Endothelial cell of umbilical vein (primary cell): ENCODE measurements at regions not wholly inside any gene's neighbourhood (a gene's known extent, or its start where the extent isn't known, plus 50 kb on each side); places are given as distances from the start of the nearest gene placed in this dataset.

Experiments used
- BruUV-seq: library from RNA; stranded (reverse); fragments of 400-500 nt; replicated peaks from 2 replicates; lab custom pipeline; 2021; lab: Mats Ljungman, UMichigan
- CTCF ChIA-PET: fragments of 300-600, 350-600 bp; sonication (Branson Sonifier 250); formaldehyde crosslinking; loops from one replicate; lab custom pipeline; 2021; ENCODE audit warnings: antibody characterized with exemption, inconsistent platforms; lab: Charles Lee
- POLR2A ChIA-PET: fragments of 300-600, 350-600 bp; sonication (Branson Sonifier 250); formaldehyde crosslinking; loops from one replicate; lab custom pipeline; 2021; ENCODE audit warnings: antibody characterized with exemption, inconsistent platforms; lab: Charles Lee
- DNase-seq: peaks from one replicate; pipeline ENCODE4 v3.0.0-alpha.2; 2011; ENCODE audit warnings: low read depth, low spot score
- FAIRE-seq: peaks from 2 replicates; lab custom pipeline; 2011; peaks lifted over from hg19 to GRCh38; lab: Jason Lieb, UNC
- H2AFZ ChIP-seq: 2 replicates; pipeline ENCODE4 v1.6.0; 2012; ENCODE audit warnings: low read depth, low read length, control low read depth, inconsistent platforms
- H3K27ac ChIP-seq: 2 replicates; pipeline ENCODE4 v1.5.1; 2011; ENCODE audit warnings: low read depth, mild to moderate bottlenecking, control low read depth, low read length, moderate library complexity; ENCODE audit not compliant: insufficient read depth
- H3K27me3 ChIP-seq, 2 experiments: 2 replicates each; pipeline versions ENCODE4 v1.6.0 to v1.6.1; 2011; ENCODE audit warnings: low read length in 2 of 2, mixed read lengths in 1 of 2; ENCODE audit not compliant: control insufficient read depth in 2 of 2, insufficient read depth in 2 of 2
- H3K36me3 ChIP-seq, 2 experiments: 2 replicates in 1 of 2; 3 replicates in 1 of 2; pipeline ENCODE4 v1.5.1; 2011; ENCODE audit warnings: low read length in 2 of 2, mild to moderate bottlenecking in 1 of 2, moderate library complexity in 1 of 2; ENCODE audit not compliant: control insufficient read depth in 2 of 2, insufficient read depth in 2 of 2; ENCODE audit errors: extremely low read depth in 1 of 2
- H3K4me1 ChIP-seq: 3 replicates; pipeline ENCODE4 v1.5.1; 2011; ENCODE audit warnings: mild to moderate bottlenecking, low read length; ENCODE audit not compliant: control insufficient read depth, insufficient read depth; ENCODE audit errors: extremely low read depth
- H3K4me2 ChIP-seq: 2 replicates; pipeline ENCODE4 v1.6.1; 2011; ENCODE audit warnings: low read length, control low read depth, mixed read lengths; ENCODE audit not compliant: insufficient read depth
- H3K4me3 ChIP-seq, 3 experiments: fragments of 200-600 bp in 1 of 3; sonication (generic), shearing (Covaris generic) in 1 of 3; replicated peaks in 1 of 3; 2 replicates each; pipeline ENCODE4 v1.5.1; 2011 to 2016; ENCODE audit warnings: control low read depth in 3 of 3, low read length in 3 of 3, mild to moderate bottlenecking in 2 of 3, inconsistent platforms in 1 of 3, low read depth in 1 of 3, moderate library complexity in 1 of 3; ENCODE audit not compliant: insufficient read depth in 1 of 3
- H3K79me2 ChIP-seq: 2 replicates; pipeline ENCODE4 v1.6.0; 2012; ENCODE audit warnings: low read length, inconsistent platforms; ENCODE audit not compliant: control insufficient read depth, insufficient read depth
- H3K9ac ChIP-seq: replicated peaks from 2 replicates; pipeline ENCODE3; 2011; ENCODE audit warnings: low read length, control low read depth; ENCODE audit not compliant: insufficient read depth; ENCODE audit errors: extremely low read depth
- H3K9me1 ChIP-seq: replicated peaks from 3 replicates; pipeline ENCODE4 v1.6.0; 2011; ENCODE audit warnings: mild to moderate bottlenecking, low read length; ENCODE audit not compliant: control insufficient read depth, insufficient read depth; ENCODE audit errors: extremely low read depth
- H3K9me3 ChIP-seq: replicated peaks from 2 replicates; pipeline ENCODE4 v1.5.1; 2012; ENCODE audit warnings: low read length, inconsistent platforms; ENCODE audit not compliant: control insufficient read depth, insufficient read depth
- H4K20me1 ChIP-seq: replicated peaks from 2 replicates; pipeline ENCODE3; 2011; ENCODE audit warnings: mild to moderate bottlenecking, low read length; ENCODE audit not compliant: control insufficient read depth, insufficient read depth; ENCODE audit errors: extremely low read depth
- CTCF ChIP-seq, 2 donors: IDR thresholded peaks; 1 replicate in 1 of 2; 2 replicates in 1 of 2; pipeline ENCODE4 v1.5.1; 2011; ENCODE audit warnings: low read length in 2 of 2, mild to moderate bottlenecking in 2 of 2, moderate library complexity in 2 of 2, control low read depth in 1 of 2, inconsistent platforms in 1 of 2, low read depth in 1 of 2; ENCODE audit not compliant: insufficient read depth in 1 of 2; ENCODE audit errors: extremely low read depth in 1 of 2
- FOS ChIP-seq: IDR thresholded peaks from 2 replicates; pipeline ENCODE4 v1.6.1; 2011; ENCODE audit warnings: mild to moderate bottlenecking, low read length, moderate library complexity, borderline replicate concordance; ENCODE audit not compliant: insufficient read depth
- GATA2 ChIP-seq: IDR thresholded peaks from 2 replicates; pipeline ENCODE4 v1.7.0; 2011; ENCODE audit warnings: low read depth, mild to moderate bottlenecking, moderate library complexity, mixed read lengths, low read length; ENCODE audit not compliant: insufficient read length, insufficient read depth
- JUN ChIP-seq: IDR thresholded peaks from 2 replicates; pipeline ENCODE4 v1.6.1; 2011; ENCODE audit warnings: borderline replicate concordance, low read depth; ENCODE audit not compliant: insufficient read length, insufficient read depth
- MAX ChIP-seq: IDR thresholded peaks from 2 replicates; pipeline ENCODE4 v1.6.1; 2011; ENCODE audit not compliant: insufficient read depth, insufficient read length
- MYC ChIP-seq: IDR thresholded peaks from one replicate; pipeline ENCODE4 v1.6.1; 2011; ENCODE audit warnings: mild to moderate bottlenecking, low read depth, low read length
- POLR2A ChIP-seq: IDR thresholded peaks from 2 replicates; pipeline ENCODE4 v1.6.1; 2012; ENCODE audit warnings: low read depth, mild to moderate bottlenecking, control low read depth, low read length
- POLR2AphosphoS5 ChIP-seq: IDR thresholded peaks from 2 replicates; pipeline ENCODE4 v1.6.1; 2012; ENCODE audit warnings: low read depth, mild to moderate bottlenecking, control low read depth, low read length, moderate library complexity; ENCODE audit not compliant: insufficient read depth
- dilution Hi-C: fragments of 300-500 bp; cut with MboI; formaldehyde crosslinking; loops from one replicate; pipeline ENCODE4 v1.15.0; 2019; ENCODE audit warnings: low sequenced_read_pairs; ENCODE audit not compliant: extremely low pct_ligation_motif_present
- intact Hi-C: fragments of 100-400 bp; cut with micrococcal nuclease; formaldehyde crosslinking; loops from one replicate; pipeline ENCODE4 v1.10.0; 2022

- no peaks in the 10 kb centered on the region for H4K20me1 ChIP-seq
- no peak for TF ChIP-seq POLR2AphosphoS5
- no peak for TF ChIP-seq POLR2A
- no peaks in the 10 kb centered on the region for H3K9me1 ChIP-seq
- no peaks in the 10 kb centered on the region for H3K9me3 ChIP-seq
- FAIRE-seq = no peak
- H3K9ac ChIP-seq = no peak overlapping the region
- no peaks in the 10 kb centered on the region for H3K79me2 ChIP-seq
- no peak overlapping the region for H3K4me3 ChIP-seq
- ChIA-PET CTCF (no interaction called here), POLR2A (no interaction called here)
- no peak overlapping the region for H3K4me2 ChIP-seq
- H3K27ac ChIP-seq = no peak overlapping the region
- H3K27me3 ChIP-seq = no peaks in the 10 kb centered on the region
- intact Hi-C loops (no loop called here), dilution Hi-C loops (no loop called here)
- no peak overlapping the region for H2AFZ ChIP-seq
- H3K4me1 ChIP-seq = no peaks in the 10 kb centered on the region
- no TSS peak for BruUV-seq
- no peak for DNase-seq
- no peaks in the 10 kb centered on the region for H3K36me3 ChIP-seq
Measured at GRCh38 chrX:137178392-137178791, 144.6 kb upstream of the GPR101 start.

GRCh38 chrX:137172317-137172948 lies 138.6 kb upstream of the GPR101 start:
- no peaks in the 10 kb centered on the region for H3K27me3 ChIP-seq
- intact Hi-C loops = no loop called here
- H3K9me1 ChIP-seq = no peaks in the 10 kb centered on the region
- H3K4me1 ChIP-seq = no peaks in the 10 kb centered on the region
- no peaks in the 10 kb centered on the region for H4K20me1 ChIP-seq
- no peak overlapping the region for H3K4me2 ChIP-seq
- no peak overlapping the region for H3K27ac ChIP-seq
- no peak overlapping the region for H3K9ac ChIP-seq
- no TSS peak for BruUV-seq
- H3K9me3 ChIP-seq = no peaks in the 10 kb centered on the region
- no peak overlapping the region for H2AFZ ChIP-seq
- no peak for FAIRE-seq
- DNase-seq = no peak
- H3K4me3 ChIP-seq = no peak overlapping the region
- no peaks in the 10 kb centered on the region for H3K36me3 ChIP-seq
- ChIA-PET CTCF (no interaction called here), POLR2A (no interaction called here)
- dilution Hi-C loops = no loop called here
- no peaks in the 10 kb centered on the region for H3K79me2 ChIP-seq
- TF ChIP-seq JUN = no peak
- no peak for TF ChIP-seq MYC
- no peak for TF ChIP-seq CTCF (IDR thresholded peaks at IDR 0.05; ENCODE audit: extremely low read depth in 1 of 2, insufficient read depth in 1 of 2, low read depth in 1 of 2, low read length in 2 of 2)
- no peak for TF ChIP-seq GATA2
- no peak for TF ChIP-seq POLR2A
- TF ChIP-seq MAX = no peak
- no peak for TF ChIP-seq FOS
